Heart right ventricle (tissue), 16 donors: ENCODE measurements at regions not wholly inside any gene's neighbourhood (a gene's known extent, or its start where the extent isn't known, plus 50 kb on each side); places are given as distances from the start of the nearest gene placed in this dataset.

ENCODE experiments used
- ATAC-seq, 8 donors: fragments of 200-7000 bp; cut with Tn5 transposase; one replicate each; pipeline ENCODE4 v1.9.1; 2020; ENCODE audit warnings: mild to moderate bottlenecking in 8 of 8, moderate library complexity in 8 of 8, moderate number of reproducible peaks in 1 of 8
- DNase-seq, 2 donors: peaks; one replicate each; pipeline ENCODE4 v3.0.0-alpha.2; 2020
- H3K27ac ChIP-seq, 10 donors: fragments of 200-600 bp; sonication (generic) in 2 of 10; one replicate each; pipeline versions ENCODE4 v1.5.0 to v1.8.0; 2020 to 2022; ENCODE audit warnings: mild to moderate bottlenecking in 3 of 10
- H3K27me3 ChIP-seq, 7 donors: fragments of 200-600 bp; one replicate each; pipeline ENCODE4 v1.8.0; 2021 to 2022; ENCODE audit warnings: mild to moderate bottlenecking in 2 of 7
- H3K36me3 ChIP-seq, 9 donors: fragments of 200-600 bp; sonication (generic) in 1 of 9; one replicate each; pipeline versions ENCODE4 v1.5.0 to v1.8.0; 2020 to 2022; ENCODE audit warnings: mild to moderate bottlenecking in 2 of 9
- H3K4me1 ChIP-seq, 9 donors: fragments of 200-600 bp; sonication (generic) in 1 of 9; one replicate each; pipeline versions ENCODE4 v1.5.0 to v1.8.0; 2020 to 2022; ENCODE audit warnings: mild to moderate bottlenecking in 4 of 9
- H3K4me3 ChIP-seq, 10 donors: fragments of 200-600 bp; sonication (generic) in 2 of 10; one replicate each; pipeline versions ENCODE4 v1.5.0 to v1.8.0; 2020 to 2022; ENCODE audit warnings: mild to moderate bottlenecking in 7 of 10, moderate library complexity in 2 of 10
- H3K9me3 ChIP-seq, 11 donors: fragments of 200-600 bp in 10 of 11; sonication (generic) in 2 of 11; one replicate each; pipeline versions ENCODE4 v1.5.0 to v1.8.0; 2013 to 2022; ENCODE audit warnings: mild to moderate bottlenecking in 2 of 11, control low read depth in 1 of 11, moderate library complexity in 1 of 11
- CTCF ChIP-seq, 9 donors: fragments of 200-600 bp; sonication (generic) in 2 of 9; IDR thresholded peaks; one replicate each; pipeline versions ENCODE4 v1.5.0 to v1.8.0; 2021 to 2022; ENCODE audit warnings: antibody characterized with exemption in 9 of 9, mild to moderate bottlenecking in 5 of 9, moderate library complexity in 1 of 9
- WGBS, 2 donors: extraction: QIAGEN DNeasy Blood & Tissue Kit; methylation state at CpG; one replicate each; pipeline ENCODE4 v1.1.7; 2013; ENCODE audit warnings: inconsistent platforms in 1 of 2; 5-methylcytosine and 5-hydroxymethylcytosine counted together
- intact Hi-C, 10 donors: fragments of 100-400 bp; cut with DNase I; formaldehyde crosslinking; loops; one replicate each; pipeline versions ENCODE4 v1.11.1 to v1.14.2; 2022
- donor health status: Arrhythmogenic right ventricular cardiomyopathy.
- donor health status: ischemic (EF 13 %, LVEDD 7.1; RV severe dilation, severe dysfunction).
- donor health status: healthy with polysubstance abuse.
- donor health status: DM: no; HTN: yes; CAD: no.
- donor health status: DM: no; HTN: no; CAD: no.
- donor health status: ischemic (EF 25% LVEDD 6.9; RV normal size, moderate dysfunction).
- donor health status: ischemic (EF 25% LVEDD 5.7; RV mildly dilated, moderate dysfunction).
- donor health status: healthy.
- donor health status: DM: yes; HTN: yes; CAD: no.
- donor health status: Ischemic cardiomyopathy.
- donor health status: ischemic (EF 35%, LVEDD 5.7; RV mildly dilated, moderate dysfunction).
- donor health status: nonischemic (EF 11% LVEDD 7.7; RV severe dilation, severe dysfunction).
- donor health status: DM: yes; HTN: yes; CAD: no.
- donor health status: PGD.
- donor health status: ischemic (EF 29% LVEDD 5.4; RV normal size, mild dysfunction).
- donor health status: nonischemic (EF 23%, LVEDD 6.1; RV moderate dilation, normal function).

GRCh38 chr2:155372969-155373368, 674.5 kb downstream of the KCNJ3 start:
- no peaks in the 10 kb centered on the region for H3K9me3 ChIP-seq
- ATAC-seq (no peak), DNase-seq (no peak)
- 23 to 28% methylated on average over 2 of the region's 2 CpGs for WGBS, 2 donors
- TF ChIP-seq CTCF (IDR thresholded peaks at IDR 0.05): peak in 4 of 9 donors; percentile 21 to 26 (median 25)
- H3K36me3 ChIP-seq: no peaks in the 10 kb centered on the region
- intact Hi-C loops: loop anchor here in 6 of 10 donors (5.0 to 10.0 kb wide), 5 partner anchors 1212 to 1822 kb away; no protein-coding TSS in a partner anchor
- H3K4me1 ChIP-seq: no peaks in the 10 kb centered on the region
- peaks cover 0 to 5% (median 0%) of the 10 kb centered on the region in 7 donors for H3K27me3 ChIP-seq
- H3K4me3 ChIP-seq: no peak overlapping the region
- no peak overlapping the region for H3K27ac ChIP-seq

- DNase-seq: no peak
- TF ChIP-seq CTCF (IDR thresholded peaks at IDR 0.05): peak in 5 of 9 donors; percentile 8 to 39 (median 20)
- H3K27me3 ChIP-seq: no peaks in the 10 kb centered on the region
- H3K9me3 ChIP-seq: no peaks in the 10 kb centered on the region
- no peak overlapping the region for H3K27ac ChIP-seq
- no peak overlapping the region for H3K4me3 ChIP-seq
- intact Hi-C loops: loop anchor here in 1 of 10 donors (10.0 kb wide), 1 partner anchor 1216 kb away; no protein-coding TSS in a partner anchor
- no peaks in the 10 kb centered on the region for H3K4me1 ChIP-seq
- H3K36me3 ChIP-seq: no peaks in the 10 kb centered on the region
- no peak for ATAC-seq
- WGBS, 2 donors: 18 to 21% methylated on average over 1 of the region's 1 CpG
Measured at GRCh38 chr2:155368934-155369333, 670.4 kb downstream of the KCNJ3 start.

- WGBS, 2 donors: 91 to 92% methylated on average over 3 of the region's 3 CpGs
- no peaks in the 10 kb centered on the region for H3K4me1 ChIP-seq
- H3K36me3 ChIP-seq: no peaks in the 10 kb centered on the region
- TF ChIP-seq CTCF (IDR thresholded peaks at IDR 0.05): no peak
- no peak for DNase-seq
- no peaks in the 10 kb centered on the region for H3K27me3 ChIP-seq
- intact Hi-C loops: loop anchor here in 1 of 10 donors (10.0 kb wide), 1 partner anchor 1220 kb away; no protein-coding TSS in a partner anchor
- no peak overlapping the region for H3K27ac ChIP-seq
- H3K4me3 ChIP-seq: no peak overlapping the region
- no peak for ATAC-seq
- no peaks in the 10 kb centered on the region for H3K9me3 ChIP-seq
Measured at GRCh38 chr2:155364766-155365165, 666.3 kb downstream of the KCNJ3 start.

GRCh38 chr2:155363349-155363888, 664.9 kb downstream of the KCNJ3 start:
- no peak for TF ChIP-seq CTCF (IDR thresholded peaks at IDR 0.05)
- ATAC-seq: no peak
- 86 to 92% methylated on average over 8 of the region's 8 CpGs for WGBS, 2 donors
- no peaks in the 10 kb centered on the region for H3K4me1 ChIP-seq
- DNase-seq: no peak
- H3K27me3 ChIP-seq: no peaks in the 10 kb centered on the region
- H3K36me3 ChIP-seq: no peaks in the 10 kb centered on the region
- intact Hi-C loops: loop anchor here in 1 of 10 donors (10.0 kb wide), 1 partner anchor 1221 kb away; no protein-coding TSS in a partner anchor
- peaks cover 0 to 12% (median 3%) of the 10 kb centered on the region in 11 donors for H3K9me3 ChIP-seq
- no peak overlapping the region for H3K27ac ChIP-seq
- H3K4me3 ChIP-seq: no peak overlapping the region
